ENCODE measurements at regions not wholly inside any gene's neighbourhood (a gene's known extent, or its start where the extent isn't known, plus 50 kb on each side); places are given as distances from the start of the nearest gene placed in this dataset.
"Not testable (repeated sequence)": the region's sequence is repeated elsewhere in the genome, so short reads cannot be mapped to it uniquely, and the experiment has no call there.

GRCh38 chr11:106172386-106172991 is 95.0 kb downstream of the AASDHPPT start:
- Histone ChIP-seq H4K20me1 (ENCODE audit: insufficient read depth, low read length) (no peaks in the 10 kb centered on the region), H3K4me2 (ENCODE audit: insufficient read depth, low read length) (no peak overlapping the region), H3K4me3 (ENCODE audit: insufficient read depth, low read length) (no peak overlapping the region), H3K36me3 (ENCODE audit: insufficient read depth, low read length) (no peaks in the 10 kb centered on the region), H3K79me2 (ENCODE audit: insufficient read depth, low read length) (no peaks in the 10 kb centered on the region), H3K4me1 (ENCODE audit: insufficient read depth, low read length) (no peaks in the 10 kb centered on the region), H3K27ac (ENCODE audit: low read depth, low read length) (no peak overlapping the region), H3K9me3 (ENCODE audit: low read depth, low read length) (peaks cover 4% of the 10 kb centered on the region), H2AFZ (ENCODE audit: low read length) (no peak overlapping the region), H3K27me3 (ENCODE audit: insufficient read depth, low read length) (no peaks in the 10 kb centered on the region)
- DNase-seq (ENCODE audit: insufficient read length, low spot score, missing footprints): no peak
- no peak for TF ChIP-seq CTCF (IDR thresholded peaks at IDR 0.05; ENCODE audit: extremely low read depth, low read depth, low read length)

GRCh38 chr11:106173291-106173690 is 95.8 kb downstream of the AASDHPPT start:
- no peak overlapping the region for H3K4me3 ChIP-seq (ENCODE audit: insufficient read depth, low read length)
- no peak for DNase-seq (ENCODE audit: insufficient read length, low spot score, missing footprints)

GRCh38 chr11:106174003-106174402 is 96.5 kb downstream of the AASDHPPT start:
- not testable (repeated sequence) for H2AFZ ChIP-seq (ENCODE audit: low read length); H3K4me1 ChIP-seq (ENCODE audit: insufficient read depth, low read length); H3K9me3 ChIP-seq (ENCODE audit: low read depth, low read length); DNase-seq (ENCODE audit: insufficient read length, low spot score, missing footprints); H3K27ac ChIP-seq (ENCODE audit: low read depth, low read length); H3K79me2 ChIP-seq (ENCODE audit: insufficient read depth, low read length); H4K20me1 ChIP-seq (ENCODE audit: insufficient read depth, low read length); H3K36me3 ChIP-seq (ENCODE audit: insufficient read depth, low read length); H3K4me3 ChIP-seq (ENCODE audit: insufficient read depth, low read length); H3K27me3 ChIP-seq (ENCODE audit: insufficient read depth, low read length); H3K4me2 ChIP-seq (ENCODE audit: insufficient read depth, low read length)

More at GRCh38 chr11:106173291-106173690, 95.8 kb downstream of the AASDHPPT start:
- no peaks in the 10 kb centered on the region for H3K36me3 ChIP-seq (ENCODE audit: insufficient read depth, low read length)
- H3K79me2 ChIP-seq (ENCODE audit: insufficient read depth, low read length): no peaks in the 10 kb centered on the region
- H3K27ac ChIP-seq (ENCODE audit: low read depth, low read length): no peak overlapping the region
- no peaks in the 10 kb centered on the region for H3K27me3 ChIP-seq (ENCODE audit: insufficient read depth, low read length)
- H2AFZ ChIP-seq (ENCODE audit: low read length): no peak overlapping the region
- no peaks in the 10 kb centered on the region for H4K20me1 ChIP-seq (ENCODE audit: insufficient read depth, low read length)
- H3K4me2 ChIP-seq (ENCODE audit: insufficient read depth, low read length): no peak overlapping the region
- no peaks in the 10 kb centered on the region for H3K9me3 ChIP-seq (ENCODE audit: low read depth, low read length)
- H3K4me1 ChIP-seq (ENCODE audit: insufficient read depth, low read length): no peaks in the 10 kb centered on the region
- TF ChIP-seq CTCF (IDR thresholded peaks at IDR 0.05; ENCODE audit: extremely low read depth, low read depth, low read length): no peak

GRCh38 chr11:106176817-106177216 is 99.4 kb downstream of the AASDHPPT start:
- no peak for DNase-seq (ENCODE audit: insufficient read length, low spot score, missing footprints)
- H3K79me2 ChIP-seq (ENCODE audit: insufficient read depth, low read length): no peaks in the 10 kb centered on the region
- no peak overlapping the region for H3K27ac ChIP-seq (ENCODE audit: low read depth, low read length)
- H3K4me1 ChIP-seq (ENCODE audit: insufficient read depth, low read length): no peaks in the 10 kb centered on the region
- no peaks in the 10 kb centered on the region for H3K27me3 ChIP-seq (ENCODE audit: insufficient read depth, low read length)
- no peak overlapping the region for H2AFZ ChIP-seq (ENCODE audit: low read length)
- no peak for TF ChIP-seq CTCF (IDR thresholded peaks at IDR 0.05; ENCODE audit: extremely low read depth, low read depth, low read length)
- H4K20me1 ChIP-seq (ENCODE audit: insufficient read depth, low read length): no peaks in the 10 kb centered on the region
- H3K9me3 ChIP-seq (ENCODE audit: low read depth, low read length): no peaks in the 10 kb centered on the region
- H3K4me3 ChIP-seq (ENCODE audit: insufficient read depth, low read length): no peak overlapping the region
- H3K4me2 ChIP-seq (ENCODE audit: insufficient read depth, low read length): no peak overlapping the region
- no peaks in the 10 kb centered on the region for H3K36me3 ChIP-seq (ENCODE audit: insufficient read depth, low read length)

All from osteoblast (primary cell).